B cell (primary cell): ENCODE measurements at regions not wholly inside any gene's neighbourhood (a gene's known extent, or its start where the extent isn't known, plus 50 kb on each side); places are given as distances from the start of the nearest gene placed in this dataset.

Experiments used
- ATAC-seq: fragments of 200-7000 bp; cut with Tn5 transposase; one replicate; pipeline ENCODE4 v1.10.0; 2021; ENCODE audit warnings: low read depth, mild to moderate bottlenecking, moderate number of reproducible peaks, moderate library complexity
- CTCF ChIA-PET: fragments of 350-600 bp; sonication (Branson Sonifier 250); formaldehyde crosslinking; loops from one replicate; lab custom pipeline; 2021; ENCODE audit warnings: antibody characterized with exemption, inconsistent platforms; lab: Charles Lee
- POLR2A ChIA-PET: fragments of 350-600 bp; sonication (Branson Sonifier 250); formaldehyde crosslinking; loops from one replicate; lab custom pipeline; 2021; ENCODE audit warnings: antibody characterized with exemption; lab: Charles Lee
- DNase-seq: peaks from one replicate; pipeline ENCODE4 v3.0.0; 2013
- H2AFZ ChIP-seq: 2 replicates; pipeline ENCODE4 v1.6.1; 2012; ENCODE audit warnings: mild to moderate bottlenecking, low read depth, low read length; ENCODE audit not compliant: insufficient read depth, poor library complexity, severe bottlenecking
- H3K27ac ChIP-seq, 2 donors: 1 replicate in 1 of 2; 2 replicates in 1 of 2; pipeline ENCODE4 v1.5.1; 2012 to 2013; ENCODE audit warnings: low read length in 2 of 2, mild to moderate bottlenecking in 2 of 2, moderate library complexity in 1 of 2
- H3K27me3 ChIP-seq, 4 experiments: fragments of 200-600 bp in 1 of 4; sonication (generic) in 1 of 4; replicated peaks in 1 of 4; 1 replicate in 2 of 4; 2 replicates in 2 of 4; pipeline versions ENCODE4 v1.6.1 to v1.7.0; 2013 to 2016; ENCODE audit warnings: low read length in 3 of 4, mild to moderate bottlenecking in 2 of 4, mixed read lengths in 1 of 4, moderate library complexity in 1 of 4; ENCODE audit not compliant: insufficient read depth in 4 of 4, control insufficient read depth in 3 of 4; ENCODE audit errors: control extremely low read depth in 1 of 4
- H3K36me3 ChIP-seq, 2 experiments: replicated peaks in 1 of 2; 1 replicate in 1 of 2; 2 replicates in 1 of 2; pipeline versions ENCODE4 v1.6.1 to v1.7.1; 2013; ENCODE audit warnings: low read length in 1 of 2; ENCODE audit not compliant: insufficient read depth in 2 of 2, control insufficient read depth in 1 of 2; ENCODE audit errors: control extremely low read depth in 1 of 2, extremely low read depth in 1 of 2
- H3K4me1 ChIP-seq, 2 donors: fragments of 200-600 bp in 1 of 2; sonication (generic) in 1 of 2; 1 replicate in 1 of 2; 2 replicates in 1 of 2; pipeline versions ENCODE4 v1.5.1 to v1.6.1; 2013 to 2017; ENCODE audit warnings: low read length in 2 of 2; ENCODE audit not compliant: control insufficient read depth in 2 of 2, insufficient read depth in 2 of 2
- H3K4me2 ChIP-seq: replicated peaks from 2 replicates; pipeline ENCODE3; 2012; ENCODE audit warnings: mild to moderate bottlenecking, low read depth, low read length; ENCODE audit not compliant: poor library complexity, severe bottlenecking
- H3K4me3 ChIP-seq, 5 experiments: fragments of 200-600 bp in 1 of 5; sonication (generic) in 1 of 5; 1 replicate in 3 of 5; 2 replicates in 2 of 5; pipeline versions ENCODE4 v1.5.1 to v1.7.0; 2011 to 2016; ENCODE audit warnings: low read length in 4 of 5, mild to moderate bottlenecking in 4 of 5, low read depth in 2 of 5, control low read depth in 1 of 5, moderate library complexity in 1 of 5; ENCODE audit not compliant: insufficient read depth in 1 of 5; ENCODE audit errors: control extremely low read depth in 1 of 5, extremely low read depth in 1 of 5
- H3K79me2 ChIP-seq: fragments of 200-600 bp; sonication (generic); one replicate; pipeline ENCODE4 v1.6.0; 2016; ENCODE audit warnings: low read length; ENCODE audit not compliant: control insufficient read depth, insufficient read depth
- H3K9ac ChIP-seq: fragments of 200-600 bp; sonication (generic); 2 replicates; pipeline ENCODE4 v1.6.1; 2017; ENCODE audit warnings: mild to moderate bottlenecking, low read length, moderate library complexity
- H3K9me3 ChIP-seq, 3 donors: one replicate each; pipeline versions ENCODE4 v1.6.1 to v1.7.1; 2013; ENCODE audit warnings: low read length in 2 of 3; ENCODE audit not compliant: control insufficient read depth in 2 of 3, insufficient read depth in 1 of 3; ENCODE audit errors: control extremely low read depth in 1 of 3
- H4K20me1 ChIP-seq: 2 replicates; pipeline ENCODE4 v1.6.0; 2012; ENCODE audit warnings: mild to moderate bottlenecking, low read length; ENCODE audit not compliant: insufficient read depth, control insufficient read depth, poor library complexity, severe bottlenecking
- H3K27ac Mint-ChIP-seq: one replicate; pipeline ENCODE4 v1.8.0; 2021; ENCODE audit warnings: mixed read lengths
- H3K27me3 Mint-ChIP-seq: one replicate; pipeline ENCODE4 v1.8.0; 2021; ENCODE audit warnings: mixed read lengths
- H3K4me1 Mint-ChIP-seq: one replicate; pipeline ENCODE4 v1.8.0; 2021; ENCODE audit warnings: mixed read lengths
- H3K4me3 Mint-ChIP-seq: one replicate; pipeline ENCODE4 v1.8.0; 2021; ENCODE audit warnings: mixed read lengths
- H3K9me3 Mint-ChIP-seq: one replicate; pipeline ENCODE4 v1.8.0; 2022; ENCODE audit warnings: mixed read lengths; ENCODE audit not compliant: insufficient read depth
- EZH2 ChIP-seq: IDR thresholded peaks from 2 replicates; pipeline ENCODE4 v1.6.1; 2012; ENCODE audit warnings: borderline replicate concordance, low read depth, mild to moderate bottlenecking, moderate library complexity, low read length; ENCODE audit not compliant: insufficient read depth, poor library complexity, severe bottlenecking
- WGBS: methylation state at CpG from one replicate; pipeline ENCODE4 v1.1.5; 2013; ENCODE audit warnings: missing lambda C conversion rate; ENCODE audit not compliant: insufficient coverage; 5-methylcytosine and 5-hydroxymethylcytosine counted together
- intact Hi-C: fragments of 100-400 bp; cut with micrococcal nuclease; formaldehyde crosslinking; loops from one replicate; pipeline ENCODE4 v1.10.0; 2022
- TF ChIP-seq, protein P1 (sequence below): fragments of 200-600 bp; IDR thresholded peaks from one replicate; pipeline ENCODE4 v1.8.0; 2022; ENCODE audit warnings: antibody characterized with exemption, mild to moderate bottlenecking

- POLR2A ChIA-PET, result no interaction called here
- peaks cover 10% of the 10 kb centered on the region for H3K27me3 Mint-ChIP-seq
- CTCF ChIA-PET, result no interaction called here
Measured at GRCh38 chr12:28053564-28053963, 81.0 kb upstream of the PTHLH start.

DNA sequence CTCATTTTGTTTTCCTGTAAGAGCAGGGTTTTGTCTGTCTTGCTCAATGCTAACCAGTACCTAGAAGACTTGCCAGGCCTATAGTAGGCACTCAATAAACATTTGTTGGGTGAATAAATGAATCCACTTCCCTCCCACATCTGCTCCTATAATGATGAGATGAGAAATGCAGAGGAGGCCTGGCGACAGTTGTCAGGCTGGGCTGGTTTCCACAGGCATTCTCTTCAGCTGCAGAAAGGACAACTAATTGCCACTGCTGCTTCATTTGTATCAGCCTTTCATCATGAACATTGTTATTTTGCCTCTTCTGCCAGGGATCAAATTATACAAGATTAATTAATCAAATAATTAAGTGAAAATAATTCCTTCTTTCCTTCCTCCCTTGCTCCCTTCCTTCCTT is 82.0 kb upstream of the PTHLH start:
- H3K27ac Mint-ChIP-seq, result no peak overlapping the region
- H3K4me2 ChIP-seq, result no peak overlapping the region
- no peaks in the 10 kb centered on the region for H3K27me3 ChIP-seq
- intact Hi-C loops, result no loop called here
- H3K9me3 Mint-ChIP-seq, result no peaks in the 10 kb centered on the region
- DNase-seq, result no peak
- H3K4me3 Mint-ChIP-seq, result no peak overlapping the region
- no peak overlapping the region for H3K27ac ChIP-seq
- TF ChIP-seq EZH2, result no peak
- TF ChIP-seq, protein P1, sequence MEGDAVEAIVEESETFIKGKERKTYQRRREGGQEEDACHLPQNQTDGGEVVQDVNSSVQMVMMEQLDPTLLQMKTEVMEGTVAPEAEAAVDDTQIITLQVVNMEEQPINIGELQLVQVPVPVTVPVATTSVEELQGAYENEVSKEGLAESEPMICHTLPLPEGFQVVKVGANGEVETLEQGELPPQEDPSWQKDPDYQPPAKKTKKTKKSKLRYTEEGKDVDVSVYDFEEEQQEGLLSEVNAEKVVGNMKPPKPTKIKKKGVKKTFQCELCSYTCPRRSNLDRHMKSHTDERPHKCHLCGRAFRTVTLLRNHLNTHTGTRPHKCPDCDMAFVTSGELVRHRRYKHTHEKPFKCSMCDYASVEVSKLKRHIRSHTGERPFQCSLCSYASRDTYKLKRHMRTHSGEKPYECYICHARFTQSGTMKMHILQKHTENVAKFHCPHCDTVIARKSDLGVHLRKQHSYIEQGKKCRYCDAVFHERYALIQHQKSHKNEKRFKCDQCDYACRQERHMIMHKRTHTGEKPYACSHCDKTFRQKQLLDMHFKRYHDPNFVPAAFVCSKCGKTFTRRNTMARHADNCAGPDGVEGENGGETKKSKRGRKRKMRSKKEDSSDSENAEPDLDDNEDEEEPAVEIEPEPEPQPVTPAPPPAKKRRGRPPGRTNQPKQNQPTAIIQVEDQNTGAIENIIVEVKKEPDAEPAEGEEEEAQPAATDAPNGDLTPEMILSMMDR, result no peak
- H3K27me3 Mint-ChIP-seq, result peaks cover 5% of the 10 kb centered on the region
- no peak overlapping the region for H2AFZ ChIP-seq
- ChIA-PET CTCF (no interaction called here), POLR2A (no interaction called here)
- no peak overlapping the region for H3K9ac ChIP-seq
- H4K20me1 ChIP-seq, result no peaks in the 10 kb centered on the region
- no peaks in the 10 kb centered on the region for H3K4me1 Mint-ChIP-seq
- no peak overlapping the region for H3K4me3 ChIP-seq
- H3K36me3 ChIP-seq, result no peaks in the 10 kb centered on the region
- H3K79me2 ChIP-seq, result no peaks in the 10 kb centered on the region
- no CpG with 5 or more reads among the region's 1 CpG for WGBS
- no peak for ATAC-seq
- H3K4me1 ChIP-seq, result no peaks in the 10 kb centered on the region
- no peaks in the 10 kb centered on the region for H3K9me3 ChIP-seq

More at GRCh38 chr12:28053564-28053963, 81.0 kb upstream of the PTHLH start:
- Histone ChIP-seq H3K9me3 (no peaks in the 10 kb centered on the region), H2AFZ (no peak overlapping the region), H3K4me1 (no peaks in the 10 kb centered on the region), H4K20me1 (no peaks in the 10 kb centered on the region), H3K27ac (no peak overlapping the region), H3K36me3 (no peaks in the 10 kb centered on the region), H3K79me2 (no peaks in the 10 kb centered on the region), H3K9ac (no peak overlapping the region), H3K27me3 (no peaks in the 10 kb centered on the region), H3K4me2 (no peak overlapping the region), H3K4me3 (no peak overlapping the region)
- intact Hi-C loops, result no loop called here
- DNase-seq (no peak), ATAC-seq (no peak)
- H3K27ac Mint-ChIP-seq, result no peak overlapping the region
- 86% methylated on average over 3 of the region's 5 CpGs for WGBS
- H3K9me3 Mint-ChIP-seq, result no peaks in the 10 kb centered on the region
- no peaks in the 10 kb centered on the region for H3K4me1 Mint-ChIP-seq
- TF ChIP-seq, protein P1, result no peak
- TF ChIP-seq EZH2, result no peak
- no peak overlapping the region for H3K4me3 Mint-ChIP-seq
